GM12878 (cell line): ENCODE measurements at regions not wholly inside any gene's neighbourhood (a gene's known extent, or its start where the extent isn't known, plus 50 kb on each side); places are given as distances from the start of the nearest gene placed in this dataset.

Experiments used
- ATAC-seq: fragments of 200-7000 bp; cut with Tn5 transposase; 3 replicates; pipeline ENCODE4 v1.9.1; 2020; ENCODE audit warnings: mild to moderate bottlenecking, moderate library complexity
- BruUV-seq: library from RNA; stranded (reverse); fragments of 400-500 nt; replicated peaks from 2 replicates; lab custom pipeline; 2021; lab: Mats Ljungman, UMichigan
- CTCF ChIA-PET: fragments of 300-600 bp; sonication (Branson Sonifier 250); formaldehyde crosslinking; extraction: SDS; loops from one replicate; lab custom pipeline; 2021; ENCODE audit warnings: inconsistent platforms; lab: Yijun Ruan, JAX
- POLR2A ChIA-PET: fragments of 350-600 bp; formaldehyde crosslinking; extraction: SDS; loops from one replicate; lab custom pipeline; 2021; ENCODE audit warnings: inconsistent platforms; lab: Charles Lee
- RAD21 ChIA-PET: fragments of 300-600 bp; sonication (Branson Sonifier 250); formaldehyde crosslinking; loops from one replicate; lab custom pipeline; 2023; ENCODE audit warnings: antibody characterized with exemption; ENCODE audit not compliant: unreplicated experiment; lab: Charles Lee
- SMC1A ChIA-PET: fragments of 300-600 bp; sonication (Branson Sonifier 250); formaldehyde crosslinking; loops from one replicate; lab custom pipeline; 2023; ENCODE audit not compliant: unreplicated experiment, uncharacterized antibody; lab: Charles Lee
- DNase-seq: peaks from one replicate; pipeline ENCODE4 v3.0.0-alpha.2; 2011; ENCODE audit warnings: low read depth, low spot score
- FAIRE-seq: peaks from 3 replicates; lab custom pipeline; 2011; peaks lifted over from hg19 to GRCh38; lab: Jason Lieb, UNC
- H2AFZ ChIP-seq: 2 replicates; pipeline ENCODE4 v1.6.0; 2011; ENCODE audit warnings: low read depth, low read length, control low read depth; ENCODE audit not compliant: control insufficient read depth
- H3K27ac ChIP-seq: 2 replicates; pipeline ENCODE4 v1.5.1; 2011; ENCODE audit warnings: control low read depth; ENCODE audit not compliant: control insufficient read depth, insufficient read depth
- H3K27me3 ChIP-seq, 2 experiments: replicated peaks in 1 of 2; 2 replicates each; pipeline versions ENCODE4 v1.6.0 to v1.6.1; 2011; ENCODE audit warnings: low read length in 1 of 2; ENCODE audit not compliant: control insufficient read depth in 2 of 2, insufficient read depth in 2 of 2
- H3K36me3 ChIP-seq, 2 experiments: 2 replicates each; pipeline ENCODE4 v1.5.1; 2011; ENCODE audit warnings: low read length in 1 of 2; ENCODE audit not compliant: control insufficient read depth in 2 of 2, insufficient read depth in 2 of 2
- H3K4me1 ChIP-seq: 2 replicates; pipeline ENCODE4 v1.6.1; 2011; ENCODE audit warnings: mild to moderate bottlenecking, low read length, moderate library complexity, mixed read lengths; ENCODE audit not compliant: control insufficient read depth, insufficient read depth
- H3K4me2 ChIP-seq: 2 replicates; pipeline ENCODE4 v1.6.0; 2011; ENCODE audit warnings: control low read depth; ENCODE audit not compliant: control insufficient read depth, insufficient read depth
- H3K4me3 ChIP-seq: fragments of 200-600 bp; sonication (generic); 2 replicates; pipeline ENCODE4 v1.5.1; 2016
- H3K79me2 ChIP-seq: 2 replicates; pipeline ENCODE4 v1.6.0; 2011; ENCODE audit warnings: low read length; ENCODE audit not compliant: control insufficient read depth, insufficient read depth
- H3K9ac ChIP-seq: 2 replicates; pipeline ENCODE4 v1.8.0; 2011; ENCODE audit warnings: low read length, control low read depth, mixed read lengths; ENCODE audit not compliant: control insufficient read depth, insufficient read depth
- H3K9me3 ChIP-seq: replicated peaks from 3 replicates; pipeline ENCODE4 v1.5.1; 2011; ENCODE audit warnings: mild to moderate bottlenecking, low read length; ENCODE audit not compliant: control insufficient read depth, insufficient read depth
- H4K20me1 ChIP-seq: 2 replicates; pipeline ENCODE4 v1.6.0; 2011; ENCODE audit not compliant: control insufficient read depth, insufficient read depth
- EGR1 ChIP-seq, 2 experiments: IDR thresholded peaks; 1 replicate in 1 of 2; 2 replicates in 1 of 2; pipeline ENCODE4 v1.6.1; 2011 to 2012; ENCODE audit warnings: low read depth in 2 of 2, low read length in 2 of 2, borderline replicate concordance in 1 of 2, mild to moderate bottlenecking in 1 of 2, moderate library complexity in 1 of 2
- FOXK2 ChIP-seq: fragments of 450-650 bp; IDR thresholded peaks from 2 replicates; pipeline ENCODE4 v1.6.1; 2017; ENCODE audit warnings: mild to moderate bottlenecking, moderate library complexity
- HDAC6 ChIP-seq: fragments of 200-600 bp; sonication (generic); IDR thresholded peaks from one replicate; pipeline ENCODE4 v1.8.0; 2017; ENCODE audit warnings: antibody characterized with exemption; ENCODE audit not compliant: unreplicated experiment
- IKZF1 ChIP-seq: fragments of 450-650 bp; conservative IDR thresholded peaks from 2 replicates; pipeline ENCODE4 v1.6.1; 2017; ENCODE audit warnings: antibody characterized with exemption, mild to moderate bottlenecking
- IKZF2 ChIP-seq, 2 experiments: fragments of 450-650 bp; IDR thresholded peaks; 2 replicates each; pipeline ENCODE4 v1.6.1; 2017; ENCODE audit warnings: mild to moderate bottlenecking in 2 of 2, moderate library complexity in 2 of 2
- MTA2 ChIP-seq: fragments of 450-650 bp; IDR thresholded peaks from 2 replicates; pipeline ENCODE4 v1.6.1; 2016; ENCODE audit warnings: low read depth, mild to moderate bottlenecking, moderate library complexity
- NFYA ChIP-seq: IDR thresholded peaks from 2 replicates; pipeline ENCODE4 v1.6.1; 2011; ENCODE audit warnings: low read depth, mild to moderate bottlenecking, low read length, improper control_type of control experiment, borderline replicate concordance
- NFYB ChIP-seq: IDR thresholded peaks from 2 replicates; pipeline ENCODE4 v1.6.1; 2011; ENCODE audit warnings: low read depth, mild to moderate bottlenecking, low read length, improper control_type of control experiment, moderate library complexity; ENCODE audit not compliant: insufficient read depth
- PAX5 ChIP-seq: IDR thresholded peaks from 2 replicates; pipeline ENCODE4 v1.6.1; 2011; ENCODE audit warnings: low read depth, low read length, borderline replicate concordance
- POLR2A ChIP-seq: IDR thresholded peaks from 2 replicates; pipeline ENCODE4 v1.6.1; 2011; ENCODE audit warnings: low read depth, mild to moderate bottlenecking, low read length
- RFX5 ChIP-seq: IDR thresholded peaks from 2 replicates; pipeline ENCODE4 v1.6.1; 2011; ENCODE audit warnings: low read depth, low read length, improper control_type of control experiment
- SPI1 ChIP-seq: IDR thresholded peaks from 2 replicates; pipeline ENCODE4 v1.6.1; 2011; ENCODE audit warnings: low read depth, mild to moderate bottlenecking, low read length, moderate library complexity, borderline replicate concordance; ENCODE audit not compliant: insufficient read depth
- SREBF1 ChIP-seq: IDR thresholded peaks from 2 replicates; pipeline ENCODE4 v1.6.1; 2012; ENCODE audit warnings: mild to moderate bottlenecking, low read length
- STAT3 ChIP-seq: IDR thresholded peaks from 2 replicates; pipeline ENCODE4 v1.6.1; 2011; ENCODE audit warnings: low read depth, low read length, improper control_type of control experiment
- YBX1 ChIP-seq: fragments of 450-650 bp; IDR thresholded peaks from 2 replicates; pipeline ENCODE4 v1.6.1; 2016; ENCODE audit warnings: antibody characterized with exemption
- ZNF24 ChIP-seq: fragments of 450-650 bp; IDR thresholded peaks from 2 replicates; pipeline ENCODE4 v1.6.1; 2017; ENCODE audit warnings: antibody characterized with exemption, mild to moderate bottlenecking
- ZNF274 ChIP-seq: IDR thresholded peaks from one replicate; pipeline ENCODE4 v1.8.0; 2011; ENCODE audit not compliant: insufficient read length, insufficient read depth
- ZNF622 ChIP-seq: fragments of 450-650 bp; IDR thresholded peaks from 2 replicates; pipeline ENCODE4 v1.6.1; 2017; ENCODE audit warnings: mild to moderate bottlenecking, inconsistent platforms
- ZSCAN29 ChIP-seq: fragments of 450-650 bp; IDR thresholded peaks from 2 replicates; pipeline ENCODE4 v1.6.1; 2017; ENCODE audit warnings: mild to moderate bottlenecking, moderate library complexity
- WGBS: methylation state at CpG from one replicate; pipeline ENCODE4 v1.1.6; 2016; ENCODE audit warnings: low lambda C conversion rate; ENCODE audit not compliant: insufficient replicate concordance, insufficient coverage; ENCODE audit errors: missing lambda C conversion rate; 5-methylcytosine and 5-hydroxymethylcytosine counted together
- in situ Hi-C: fragments of 300-500 bp; cut with MboI; formaldehyde crosslinking; loops from 9 replicates; pipeline ENCODE4 v1.14.3; 2018; ENCODE audit warnings: mixed read lengths
- intact Hi-C: fragments of 100-400 bp; cut with micrococcal nuclease; formaldehyde crosslinking; loops from one replicate; pipeline ENCODE4 v1.14.2; 2022; ENCODE audit not compliant: unreplicated experiment
- TF ChIP-seq, protein P1 (sequence below): fragments of 450-650 bp; IDR thresholded peaks from 2 replicates; pipeline ENCODE4 v1.6.1; 2016; ENCODE audit warnings: mild to moderate bottlenecking
- TF ChIP-seq, protein P2 (sequence below): IDR thresholded peaks from 2 replicates; pipeline ENCODE4 v1.6.1; 2012; ENCODE audit warnings: low read depth, low read length, improper control_type of control experiment

- no peak for ATAC-seq
Observed at GRCh38 chr20:12037521-12037920, 119.8 kb downstream of the BTBD3 start.

DNA sequence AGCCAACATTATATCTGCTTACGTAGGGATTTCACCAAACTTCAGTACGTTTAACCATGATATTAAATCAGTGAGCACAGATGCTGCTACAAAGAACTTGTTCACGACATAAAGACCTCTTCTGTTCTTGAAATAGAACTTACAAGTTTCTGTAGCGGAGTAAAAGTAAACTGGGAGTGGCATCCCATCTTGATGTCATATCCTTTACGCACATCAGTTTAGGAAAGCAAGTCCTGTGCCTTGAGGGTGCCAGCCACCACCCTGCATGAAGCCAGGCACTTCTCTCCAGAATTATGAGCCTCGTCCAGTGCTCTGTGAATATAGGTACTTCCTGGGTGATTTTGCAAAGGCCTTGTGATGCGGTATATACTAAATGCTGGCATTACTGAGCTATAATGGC, 122.6 kb downstream of the BTBD3 start:
- BruUV-seq = no TSS peak
- Histone ChIP-seq H3K36me3 (no peaks in the 10 kb centered on the region), H3K9ac (no peak overlapping the region), H3K27ac (no peak overlapping the region), H3K4me1 (no peaks in the 10 kb centered on the region), H4K20me1 (no peaks in the 10 kb centered on the region), H3K79me2 (no peaks in the 10 kb centered on the region), H3K9me3 (no peaks in the 10 kb centered on the region), H2AFZ (no peak overlapping the region), H3K4me2 (no peak overlapping the region), H3K4me3 (no peak overlapping the region), H3K27me3 (no peaks in the 10 kb centered on the region)
- WGBS = 42% methylated on average over 7 of the region's 7 CpGs
- SMC1A ChIA-PET = interaction anchor here (1.8 kb wide), 1 partner anchor 16 kb away, joined by 7 read pairs; no protein-coding TSS in a partner anchor
- ATAC-seq (no peak), FAIRE-seq (no peak), DNase-seq (no peak)
- CTCF ChIA-PET = no interaction called here
- POLR2A ChIA-PET = no interaction called here
- in situ Hi-C loops = no loop called here
- RAD21 ChIA-PET = no interaction called here
- intact Hi-C loops = no loop called here
- TF ChIP-seq NFYA = no peak
- TF ChIP-seq ZSCAN29 = no peak
- TF ChIP-seq SREBF1 = no peak
- TF ChIP-seq, protein P1, sequence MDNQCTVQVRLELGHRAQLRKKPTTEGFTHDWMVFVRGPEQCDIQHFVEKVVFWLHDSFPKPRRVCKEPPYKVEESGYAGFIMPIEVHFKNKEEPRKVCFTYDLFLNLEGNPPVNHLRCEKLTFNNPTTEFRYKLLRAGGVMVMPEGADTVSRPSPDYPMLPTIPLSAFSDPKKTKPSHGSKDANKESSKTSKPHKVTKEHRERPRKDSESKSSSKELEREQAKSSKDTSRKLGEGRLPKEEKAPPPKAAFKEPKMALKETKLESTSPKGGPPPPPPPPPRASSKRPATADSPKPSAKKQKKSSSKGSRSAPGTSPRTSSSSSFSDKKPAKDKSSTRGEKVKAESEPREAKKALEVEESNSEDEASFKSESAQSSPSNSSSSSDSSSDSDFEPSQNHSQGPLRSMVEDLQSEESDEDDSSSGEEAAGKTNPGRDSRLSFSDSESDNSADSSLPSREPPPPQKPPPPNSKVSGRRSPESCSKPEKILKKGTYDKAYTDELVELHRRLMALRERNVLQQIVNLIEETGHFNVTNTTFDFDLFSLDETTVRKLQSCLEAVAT = no peak
- TF ChIP-seq FOXK2 = no peak
- TF ChIP-seq PAX5 = no peak
- no peak for TF ChIP-seq MTA2
- TF ChIP-seq EGR1 (IDR thresholded peaks at IDR 0.05; ENCODE audit: borderline replicate concordance in 1 of 2, low read depth in 2 of 2, low read length in 2 of 2) = no peak
- TF ChIP-seq ZNF274 = no peak
- TF ChIP-seq ZNF622 = no peak
- TF ChIP-seq, protein P2, sequence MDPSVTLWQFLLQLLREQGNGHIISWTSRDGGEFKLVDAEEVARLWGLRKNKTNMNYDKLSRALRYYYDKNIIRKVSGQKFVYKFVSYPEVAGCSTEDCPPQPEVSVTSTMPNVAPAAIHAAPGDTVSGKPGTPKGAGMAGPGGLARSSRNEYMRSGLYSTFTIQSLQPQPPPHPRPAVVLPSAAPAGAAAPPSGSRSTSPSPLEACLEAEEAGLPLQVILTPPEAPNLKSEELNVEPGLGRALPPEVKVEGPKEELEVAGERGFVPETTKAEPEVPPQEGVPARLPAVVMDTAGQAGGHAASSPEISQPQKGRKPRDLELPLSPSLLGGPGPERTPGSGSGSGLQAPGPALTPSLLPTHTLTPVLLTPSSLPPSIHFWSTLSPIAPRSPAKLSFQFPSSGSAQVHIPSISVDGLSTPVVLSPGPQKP = no peak
- TF ChIP-seq YBX1 = no peak
- TF ChIP-seq IKZF2 (IDR thresholded peaks at IDR 0.05) = no peak
- no peak for TF ChIP-seq POLR2A
- TF ChIP-seq IKZF1 = no peak
- no peak for TF ChIP-seq HDAC6
- no peak for TF ChIP-seq NFYB

More at GRCh38 chr20:12037521-12037920, 119.8 kb downstream of the BTBD3 start:
- Histone ChIP-seq H3K27ac (no peak overlapping the region), H3K4me2 (no peak overlapping the region), H3K4me3 (no peak overlapping the region), H3K9ac (no peak overlapping the region), H2AFZ (no peak overlapping the region), H3K4me1 (no peaks in the 10 kb centered on the region), H3K36me3 (no peaks in the 10 kb centered on the region), H3K27me3 (no peaks in the 10 kb centered on the region), H3K79me2 (no peaks in the 10 kb centered on the region), H3K9me3 (no peaks in the 10 kb centered on the region), H4K20me1 (no peaks in the 10 kb centered on the region)
- no peak for TF ChIP-seq STAT3
- no peak for TF ChIP-seq RFX5
- TF ChIP-seq ZNF24 = no peak
- no peak for TF ChIP-seq SPI1
- CTCF ChIA-PET = interaction anchor here (1.2 to 2.9 kb wide), 3 partner anchors 10 to 26 kb away, joined by 3 to 15 read pairs (median 7); no protein-coding TSS in a partner anchor
- no peak for DNase-seq
- intact Hi-C loops = no loop called here
- in situ Hi-C loops = no loop called here
- no TSS peak for BruUV-seq
- FAIRE-seq = no peak
- WGBS = 2% methylated on average over 5 of the region's 5 CpGs
- RAD21 ChIA-PET = interaction anchor here (0.8 to 1.5 kb wide), 2 partner anchors 9 to 17 kb away, joined by 3 to 4 read pairs; no protein-coding TSS in a partner anchor
- SMC1A ChIA-PET = interaction anchor here (0.7 to 1.7 kb wide), 6 partner anchors 10 to 104 kb away, joined by 3 to 6 read pairs (median 4); no protein-coding TSS in a partner anchor
- POLR2A ChIA-PET = no interaction called here
